Stomach (tissue), 4 donors: ENCODE measurements at regions not wholly inside any gene's neighbourhood (a gene's known extent, or its start where the extent isn't known, plus 50 kb on each side); places are given as distances from the start of the nearest gene placed in this dataset.

ENCODE experiments used
- EP300 ChIP-seq: sonication (generic); formaldehyde crosslinking; IDR thresholded peaks from one replicate; pipeline ENCODE4 v1.6.1; 2017; ENCODE audit warnings: antibody characterized with exemption
- POLR2A ChIP-seq, 4 donors: fragments of 450-650 bp; IDR thresholded peaks; one replicate each; pipeline ENCODE4 v1.6.1; 2016; ENCODE audit warnings: antibody characterized with exemption in 4 of 4, control low read depth in 2 of 4, mild to moderate bottlenecking in 1 of 4, moderate library complexity in 1 of 4
- POLR2AphosphoS5 ChIP-seq, 3 donors: sonication (generic); formaldehyde crosslinking; IDR thresholded peaks; one replicate each; pipeline ENCODE4 v1.6.1; 2016; ENCODE audit warnings: antibody characterized with exemption in 3 of 3
- TF ChIP-seq, protein P1 (sequence below), 7 experiments: fragments of 450-650 bp in 4 of 7; fragments of 200-600 bp in 3 of 7; sonication (generic) in 3 of 7; IDR thresholded peaks; one replicate each; pipeline ENCODE4 v1.5.1; 2016 to 2019; ENCODE audit warnings: antibody characterized with exemption in 7 of 7, control low read depth in 2 of 7, mild to moderate bottlenecking in 1 of 7

DNA sequence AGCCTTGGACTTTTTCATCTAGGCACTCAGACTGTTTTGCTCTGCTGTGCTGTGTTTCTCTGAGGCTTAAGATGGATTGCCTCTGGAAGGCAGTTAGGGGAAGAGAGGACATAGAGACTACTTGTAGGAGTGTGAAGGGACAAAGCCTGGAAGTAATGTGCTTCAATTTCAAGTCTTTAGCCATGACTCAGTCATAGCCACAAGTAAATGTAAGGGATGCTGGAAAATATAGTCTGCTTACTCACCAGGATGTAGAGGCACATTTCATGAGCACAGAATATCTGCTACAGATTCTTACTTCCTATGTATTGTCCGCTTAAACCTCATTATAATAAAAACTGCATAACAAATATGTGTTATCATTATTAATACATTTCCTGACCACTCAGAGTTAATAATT is 794.3 kb upstream of the NOVA1 start:
- TF ChIP-seq, protein P1, sequence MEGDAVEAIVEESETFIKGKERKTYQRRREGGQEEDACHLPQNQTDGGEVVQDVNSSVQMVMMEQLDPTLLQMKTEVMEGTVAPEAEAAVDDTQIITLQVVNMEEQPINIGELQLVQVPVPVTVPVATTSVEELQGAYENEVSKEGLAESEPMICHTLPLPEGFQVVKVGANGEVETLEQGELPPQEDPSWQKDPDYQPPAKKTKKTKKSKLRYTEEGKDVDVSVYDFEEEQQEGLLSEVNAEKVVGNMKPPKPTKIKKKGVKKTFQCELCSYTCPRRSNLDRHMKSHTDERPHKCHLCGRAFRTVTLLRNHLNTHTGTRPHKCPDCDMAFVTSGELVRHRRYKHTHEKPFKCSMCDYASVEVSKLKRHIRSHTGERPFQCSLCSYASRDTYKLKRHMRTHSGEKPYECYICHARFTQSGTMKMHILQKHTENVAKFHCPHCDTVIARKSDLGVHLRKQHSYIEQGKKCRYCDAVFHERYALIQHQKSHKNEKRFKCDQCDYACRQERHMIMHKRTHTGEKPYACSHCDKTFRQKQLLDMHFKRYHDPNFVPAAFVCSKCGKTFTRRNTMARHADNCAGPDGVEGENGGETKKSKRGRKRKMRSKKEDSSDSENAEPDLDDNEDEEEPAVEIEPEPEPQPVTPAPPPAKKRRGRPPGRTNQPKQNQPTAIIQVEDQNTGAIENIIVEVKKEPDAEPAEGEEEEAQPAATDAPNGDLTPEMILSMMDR (IDR thresholded peaks at IDR 0.05), result no peak
- no peak for TF ChIP-seq POLR2AphosphoS5 (IDR thresholded peaks at IDR 0.05)
- no peak for TF ChIP-seq POLR2A (IDR thresholded peaks at IDR 0.05)
- no peak for TF ChIP-seq EP300
